HepG2 (cell line): ENCODE measurements at regions not wholly inside any gene's neighbourhood (a gene's known extent, or its start where the extent isn't known, plus 50 kb on each side); places are given as distances from the start of the nearest gene placed in this dataset.

ENCODE experiments used
- ATAC-seq: fragments of 200-7000 bp; cut with Tn5 transposase; 3 replicates; pipeline ENCODE4 v1.9.1; 2020; ENCODE audit warnings: mild to moderate bottlenecking, moderate library complexity
- BruUV-seq: library from RNA; stranded (reverse); fragments of 400-500 nt; replicated peaks from 2 replicates; lab custom pipeline; 2021; lab: Mats Ljungman, UMichigan
- CTCF ChIA-PET: fragments of 300-600 bp; formaldehyde crosslinking; extraction: SDS; loops from one replicate; lab custom pipeline; 2021; ENCODE audit warnings: low total read pairs, inconsistent platforms, low intra/inter-chr PET ratio; lab: Yijun Ruan, JAX
- POLR2A ChIA-PET: fragments of 350-600 bp; sonication (Branson Sonifier 250); formaldehyde crosslinking; loops from one replicate; lab custom pipeline; 2020; ENCODE audit warnings: antibody characterized with exemption, inconsistent platforms; lab: Yijun Ruan, JAX
- DNase-seq: peaks from one replicate; pipeline ENCODE4 v3.0.0-alpha.2; 2015; ENCODE audit warnings: low spot score
- FAIRE-seq: peaks from 3 replicates; lab custom pipeline; 2011; peaks lifted over from hg19 to GRCh38; lab: Jason Lieb, UNC
- H2AFZ ChIP-seq: one replicate; pipeline ENCODE4 v1.6.1; 2011; ENCODE audit warnings: low read length, inconsistent platforms
- H3K27ac ChIP-seq: fragments of 300-600 bp; 3 replicates; pipeline ENCODE4 v1.8.0; 2011; ENCODE audit warnings: mixed run types, mild to moderate bottlenecking, mixed read lengths, low read length, inconsistent platforms; ENCODE audit not compliant: insufficient read depth; ENCODE audit errors: extremely low read length
- H3K27me3 ChIP-seq, 2 experiments: fragments of 200-600 bp in 1 of 2; 2 replicates in 1 of 2; 3 replicates in 1 of 2; pipeline versions ENCODE4 v1.6.0 to v1.8.0; 2011; ENCODE audit warnings: low read length in 2 of 2, mild to moderate bottlenecking in 2 of 2, moderate library complexity in 2 of 2, inconsistent platforms in 1 of 2; ENCODE audit not compliant: insufficient read depth in 2 of 2, control insufficient read depth in 1 of 2
- H3K36me3 ChIP-seq, 2 experiments: fragments of 200-600 bp in 1 of 2; replicated peaks in 1 of 2; 2 replicates in 1 of 2; 3 replicates in 1 of 2; pipeline versions ENCODE4 v1.5.1 to v1.8.0; 2011; ENCODE audit warnings: low read length in 2 of 2, inconsistent platforms in 1 of 2; ENCODE audit not compliant: insufficient read depth in 2 of 2, control insufficient read depth in 1 of 2
- H3K4me1 ChIP-seq: 2 replicates; pipeline ENCODE4 v1.5.1; 2012; ENCODE audit warnings: low read length, inconsistent platforms; ENCODE audit not compliant: insufficient read depth
- H3K4me2 ChIP-seq: 2 replicates; pipeline ENCODE4 v1.6.0; 2011; ENCODE audit warnings: low read depth, low read length, inconsistent platforms
- H3K4me3 ChIP-seq, 3 experiments: fragments of 200-600 bp in 1 of 3; sonication (generic), shearing (Covaris generic) in 1 of 3; replicated peaks in 1 of 3; 2 replicates each; pipeline ENCODE4 v1.5.1; 2011 to 2016; ENCODE audit warnings: low read length in 3 of 3, inconsistent platforms in 2 of 3, low read depth in 2 of 3, mild to moderate bottlenecking in 2 of 3, control low read depth in 1 of 3, mixed read lengths in 1 of 3; ENCODE audit not compliant: insufficient read depth in 1 of 3
- H3K79me2 ChIP-seq: one replicate; pipeline ENCODE4 v1.6.1; 2011; ENCODE audit warnings: low read length, inconsistent platforms; ENCODE audit not compliant: insufficient read depth
- H3K9ac ChIP-seq: 2 replicates; pipeline ENCODE4 v1.6.0; 2011; ENCODE audit warnings: mild to moderate bottlenecking, low read depth, low read length, inconsistent platforms; ENCODE audit not compliant: insufficient read depth
- H3K9me3 ChIP-seq: 2 replicates; pipeline ENCODE4 v1.5.1; 2012; ENCODE audit warnings: mild to moderate bottlenecking, low read length
- H4K20me1 ChIP-seq: 2 replicates; pipeline ENCODE4 v1.6.0; 2011; ENCODE audit warnings: inconsistent platforms, mild to moderate bottlenecking, low read length, moderate library complexity; ENCODE audit not compliant: insufficient read depth
- ATM ChIP-seq: fragments of 450-650 bp; IDR thresholded peaks from 2 replicates; pipeline ENCODE4 v1.7.1; 2017; ENCODE audit warnings: mild to moderate bottlenecking, borderline replicate concordance
- CREB1 ChIP-seq, 2 experiments: fragments of 450-650 bp in 1 of 2; IDR thresholded peaks; 2 replicates each; pipeline ENCODE4 v1.6.1; 2016 to 2017; ENCODE audit warnings: control low read depth in 1 of 2, mild to moderate bottlenecking in 1 of 2, missing compliant biosample characterization in 1 of 2, missing genetic modification characterization in 1 of 2
- HOXA9 ChIP-seq: sonication (generic); formaldehyde crosslinking; IDR thresholded peaks from 2 replicates; pipeline ENCODE4 v1.8.1; 2022; ENCODE audit warnings: missing genetic modification reagents, mild to moderate bottlenecking, moderate library complexity, borderline replicate concordance
- JDP2 ChIP-seq: sonication (generic); formaldehyde crosslinking; IDR thresholded peaks from 2 replicates; pipeline ENCODE4 v1.8.1; 2022; ENCODE audit warnings: missing genetic modification reagents, borderline replicate concordance
- MAFF ChIP-seq: IDR thresholded peaks from 2 replicates; pipeline ENCODE4 v1.6.1; 2011; ENCODE audit warnings: low read depth, low read length, improper control_type of control experiment
- PHF20 ChIP-seq: sonication (generic); formaldehyde crosslinking; IDR thresholded peaks from 2 replicates; pipeline ENCODE4 v1.5.0; 2020; ENCODE audit warnings: mild to moderate bottlenecking, missing genetic modification reagents
- RARA ChIP-seq: IDR thresholded peaks from 2 replicates; pipeline ENCODE4 v1.6.1; 2016; ENCODE audit warnings: missing genetic modification reagents, missing compliant biosample characterization
- REL ChIP-seq: sonication (generic); formaldehyde crosslinking; conservative IDR thresholded peaks from 2 replicates; pipeline ENCODE4 v1.8.0; 2022; ENCODE audit warnings: mild to moderate bottlenecking, missing genetic modification reagents, moderate library complexity
- ZMYM4 ChIP-seq: sonication (generic); formaldehyde crosslinking; IDR thresholded peaks from 2 replicates; pipeline ENCODE4 v1.8.1; 2023; ENCODE audit warnings: mild to moderate bottlenecking, missing genetic modification reagents
- ZNF263 ChIP-seq: sonication (generic); formaldehyde crosslinking; IDR thresholded peaks from 2 replicates; pipeline ENCODE4 v1.4.0; 2020; ENCODE audit warnings: missing genetic modification reagents
- ZNF629 ChIP-seq: sonication (generic); formaldehyde crosslinking; conservative IDR thresholded peaks from 2 replicates; pipeline ENCODE4 v1.5.0; 2020; ENCODE audit warnings: missing genetic modification reagents
- WGBS: methylation state at CpG from one replicate; pipeline ENCODE4 v1.1.6; 2017; ENCODE audit warnings: low lambda C conversion rate; 5-methylcytosine and 5-hydroxymethylcytosine counted together
- in situ Hi-C: cut with HindIII; loops from 2 replicates; pipeline ENCODE4 v1.10.0; 2017; ENCODE audit warnings: low pct_unique_long_range_greater_than_20kb; ENCODE audit not compliant: extremely low pct_ligation_motif_present
- intact Hi-C: fragments of 100-400 bp; cut with micrococcal nuclease; formaldehyde crosslinking; loops from one replicate; pipeline ENCODE4 v1.10.0; 2022; ENCODE audit not compliant: unreplicated experiment

- Histone ChIP-seq H3K9me3 (no peaks in the 10 kb centered on the region), H3K4me1 (no peaks in the 10 kb centered on the region), H3K36me3 (no peaks in the 10 kb centered on the region), H3K4me3 (no peak overlapping the region), H2AFZ (no peak overlapping the region), H3K9ac (no peak overlapping the region), H3K4me2 (no peak overlapping the region), H3K79me2 (no peaks in the 10 kb centered on the region), H3K27me3 (peaks cover 0 to 7% of the 10 kb centered on the region in 2 experiments; a peak in 2 of 5 replicates), H4K20me1 (no peaks in the 10 kb centered on the region), H3K27ac (no peak overlapping the region)
- no peak for TF ChIP-seq PHF20 (CRISPR knock-in tag)
- no peak for TF ChIP-seq ZMYM4 (CRISPR knock-in tag)
- TF ChIP-seq MAFF: no peak
- TF ChIP-seq ATM: no peak
- TF ChIP-seq RARA: no peak
- TF ChIP-seq ZNF629: no peak
- no peak for TF ChIP-seq ZNF263 (CRISPR knock-in tag)
- TF ChIP-seq JDP2: no peak
- TF ChIP-seq CREB1 (IDR thresholded peaks at IDR 0.05): no peak
- no peak for TF ChIP-seq CREB1 (CRISPR knock-in tag; IDR thresholded peaks at IDR 0.05)
- no peak for TF ChIP-seq REL
- no peak for TF ChIP-seq HOXA9 (CRISPR knock-in tag)
- intact Hi-C loops (no loop called here), in situ Hi-C loops (no loop called here)
- CTCF ChIA-PET: no interaction called here
- WGBS: 8% methylated on average over 7 of the region's 8 CpGs
- no peak for FAIRE-seq
- no peak for DNase-seq
- ATAC-seq: no peak
- BruUV-seq: no TSS peak
- POLR2A ChIA-PET: no interaction called here
These were observed 149.6 kb upstream of the RGMA start for GRCh38 chr15:93238641-93239040.
